PC-9 (cell line): ENCODE measurements at regions not wholly inside any gene's neighbourhood (a gene's known extent, or its start where the extent isn't known, plus 50 kb on each side); places are given as distances from the start of the nearest gene placed in this dataset.

Experiments used
- BruUV-seq: library from RNA; stranded (reverse); fragments of 400-500 nt; replicated peaks from 2 replicates; lab custom pipeline; 2021; lab: Mats Ljungman, UMichigan
- CTCF ChIA-PET: fragments of 300-600 bp; sonication (Branson Sonifier 250); formaldehyde crosslinking; loops from one replicate; lab custom pipeline; 2022; ENCODE audit warnings: antibody characterized with exemption; lab: Charles Lee
- POLR2A ChIA-PET: fragments of 300-600 bp; sonication (Branson Sonifier 250); formaldehyde crosslinking; loops from one replicate; lab custom pipeline; 2022; ENCODE audit warnings: antibody characterized with exemption; ENCODE audit not compliant: unreplicated experiment; lab: Charles Lee
- DNase-seq, 2 experiments: peaks; one replicate each; pipeline versions ENCODE4 v3.0.0 to v3.0.0-alpha.2; 2015 to 2022; ENCODE audit warnings: mixed read lengths in 1 of 2
- H2AFZ ChIP-seq: fragments of 200-600 bp; sonication (generic); 2 replicates; pipeline ENCODE4 v1.8.1; 2017; ENCODE audit warnings: antibody characterized with exemption
- H3F3A ChIP-seq: fragments of 200-600 bp; sonication (generic); 2 replicates; pipeline ENCODE4 v1.8.1; 2017; ENCODE audit warnings: antibody characterized with exemption, mild to moderate bottlenecking, low read depth; ENCODE audit not compliant: insufficient read depth
- H3K27ac ChIP-seq: fragments of 200-600 bp; sonication (generic); 2 replicates; pipeline ENCODE4 v1.6.1; 2016; ENCODE audit warnings: mixed run types
- H3K27me3 ChIP-seq: fragments of 200-600 bp; sonication (generic); 2 replicates; pipeline ENCODE4 v1.6.1; 2016; ENCODE audit warnings: low read depth, mixed run types; ENCODE audit not compliant: insufficient read depth
- H3K36me3 ChIP-seq: fragments of 200-600 bp; sonication (generic); 2 replicates; pipeline ENCODE4 v1.6.1; 2016; ENCODE audit warnings: low read depth, mixed run types
- H3K4me1 ChIP-seq: fragments of 200-600 bp; sonication (generic); replicated peaks from 2 replicates; pipeline ENCODE4 v1.6.1; 2016; ENCODE audit warnings: mixed run types; ENCODE audit not compliant: insufficient read depth
- H3K4me2 ChIP-seq: fragments of 200-600 bp; sonication (generic); 2 replicates; pipeline ENCODE4 v1.6.1; 2017; ENCODE audit warnings: mixed run types
- H3K4me3 ChIP-seq: fragments of 200-600 bp; sonication (generic); 2 replicates; pipeline ENCODE4 v1.6.1; 2016; ENCODE audit warnings: mixed run types
- H3K79me2 ChIP-seq: fragments of 200-600 bp; sonication (generic); 2 replicates; pipeline ENCODE4 v1.6.1; 2017; ENCODE audit warnings: low read depth, mixed run types
- H3K9me2 ChIP-seq: fragments of 200-600 bp; sonication (generic); 2 replicates; pipeline ENCODE4 v1.8.1; 2017; ENCODE audit warnings: mild to moderate bottlenecking; ENCODE audit not compliant: insufficient read depth
- H3K9me3 ChIP-seq: fragments of 200-600 bp; sonication (generic); 2 replicates; pipeline ENCODE4 v1.8.1; 2016; ENCODE audit warnings: low read depth; ENCODE audit not compliant: insufficient read depth
- H4K20me1 ChIP-seq: fragments of 200-600 bp; sonication (generic); 2 replicates; pipeline ENCODE4 v1.8.1; 2017; ENCODE audit not compliant: insufficient read depth
- CTCF ChIP-seq: fragments of 200-600 bp; sonication (generic); conservative IDR thresholded peaks from 2 replicates; pipeline ENCODE4 v1.6.1; 2017; ENCODE audit warnings: mixed run types, antibody characterized with exemption, mild to moderate bottlenecking, moderate library complexity
- EZH2 ChIP-seq: fragments of 200-600 bp; sonication (generic); IDR thresholded peaks from 2 replicates; pipeline ENCODE4 v1.8.0; 2017; ENCODE audit warnings: antibody characterized with exemption, low read depth
- intact Hi-C: fragments of 100-400 bp; cut with micrococcal nuclease; formaldehyde crosslinking; loops from one replicate; pipeline ENCODE4 v1.10.0; 2022; ENCODE audit not compliant: unreplicated experiment

- POLR2A ChIA-PET = no interaction called here
- Histone ChIP-seq H3K27me3 (no peaks in the 10 kb centered on the region), H3K36me3 (no peaks in the 10 kb centered on the region), H3K4me3 (no peak overlapping the region), H3K4me2 (no peak overlapping the region), H3K79me2 (no peaks in the 10 kb centered on the region), H3K9me2 (no peaks in the 10 kb centered on the region), H4K20me1 (no peaks in the 10 kb centered on the region), H2AFZ (no peak overlapping the region), H3K4me1 (no peaks in the 10 kb centered on the region), H3K9me3 (no peaks in the 10 kb centered on the region), H3F3A (no peaks in the 10 kb centered on the region), H3K27ac (no peak overlapping the region)
- DNase-seq = no peak
- intact Hi-C loops = no loop called here
- TF ChIP-seq CTCF (no peak), EZH2 (no peak)
- no TSS peak for BruUV-seq
- CTCF ChIA-PET = no interaction called here
Observed at GRCh38 chr14:89015016-89015415, 190.6 kb downstream of the TTC8 start.

- H3K79me2 ChIP-seq = no peaks in the 10 kb centered on the region
- no peak for TF ChIP-seq EZH2
- no peak for TF ChIP-seq CTCF
Observed at GRCh38 chr14:89017417-89017816, 193.0 kb downstream of the TTC8 start.

GRCh38 chr14:89022274-89022673 is 197.8 kb downstream of the TTC8 start:
- no TSS peak for BruUV-seq

More at GRCh38 chr14:89017417-89017816, 193.0 kb downstream of the TTC8 start:
- Histone ChIP-seq H3K27me3 (no peaks in the 10 kb centered on the region), H3K4me3 (no peak overlapping the region), H3K36me3 (no peaks in the 10 kb centered on the region), H3K9me3 (no peaks in the 10 kb centered on the region), H3K4me2 (no peak overlapping the region), H3F3A (no peaks in the 10 kb centered on the region), H2AFZ (no peak overlapping the region), H3K4me1 (no peaks in the 10 kb centered on the region), H3K9me2 (no peaks in the 10 kb centered on the region), H3K27ac (no peak overlapping the region), H4K20me1 (no peaks in the 10 kb centered on the region)
- no TSS peak for BruUV-seq
- CTCF ChIA-PET = no interaction called here
- intact Hi-C loops = no loop called here
- POLR2A ChIA-PET = no interaction called here
- no peak for DNase-seq

More at GRCh38 chr14:89022274-89022673, 197.8 kb downstream of the TTC8 start:
- CTCF ChIA-PET = no interaction called here
- no peak overlapping the region for H3K4me2 ChIP-seq
- H3F3A ChIP-seq = no peaks in the 10 kb centered on the region
- H4K20me1 ChIP-seq = no peaks in the 10 kb centered on the region
- no peaks in the 10 kb centered on the region for H3K9me2 ChIP-seq
- H2AFZ ChIP-seq = no peak overlapping the region
- H3K4me1 ChIP-seq = no peaks in the 10 kb centered on the region
- H3K9me3 ChIP-seq = no peaks in the 10 kb centered on the region
- H3K79me2 ChIP-seq = no peaks in the 10 kb centered on the region
- no peak overlapping the region for H3K4me3 ChIP-seq
- intact Hi-C loops = no loop called here
- no peaks in the 10 kb centered on the region for H3K36me3 ChIP-seq
- no peak for DNase-seq
- TF ChIP-seq CTCF = no peak
- TF ChIP-seq EZH2 = no peak
- H3K27me3 ChIP-seq = no peaks in the 10 kb centered on the region
- H3K27ac ChIP-seq = no peak overlapping the region
- POLR2A ChIA-PET = no interaction called here
